K562 (cell line): ENCODE measurements at regions not wholly inside any gene's neighbourhood (a gene's known extent, or its start where the extent isn't known, plus 50 kb on each side); places are given as distances from the start of the nearest gene placed in this dataset.

Experiments used
- ATAC-seq: fragments of 200-7000 bp; cut with Tn5 transposase; 3 replicates; pipeline ENCODE4 v1.9.1; 2020; ENCODE audit warnings: moderate library complexity
- BruUV-seq: library from RNA; stranded (reverse); fragments of 400-500 nt; replicated peaks from 2 replicates; lab custom pipeline; 2021; lab: Mats Ljungman, UMichigan
- CTCF ChIA-PET: fragments of 300-600 bp; formaldehyde crosslinking; extraction: SDS; loops from one replicate; lab custom pipeline; 2021; ENCODE audit warnings: low intra/inter-chr PET ratio; lab: Yijun Ruan, JAX
- POLR2A ChIA-PET: fragments of 300-600, 350-650 bp; sonication (Branson Sonifier 250); formaldehyde crosslinking; extraction: SDS; loops from one replicate; lab custom pipeline; 2021; ENCODE audit warnings: antibody characterized with exemption, inconsistent platforms; lab: Yijun Ruan, JAX
- DNase-seq, 4 experiments: peaks; one replicate each; pipeline versions ENCODE4 v3.0.0 to v3.0.0-alpha.2; 2011 to 2018; ENCODE audit warnings: low spot score in 3 of 4, mixed read lengths in 3 of 4; ENCODE audit errors: extremely low read depth in 1 of 4
- FAIRE-seq: peaks from 2 replicates; lab custom pipeline; 2011; peaks lifted over from hg19 to GRCh38; lab: Jason Lieb, UNC
- H2AFZ ChIP-seq: 2 replicates; pipeline ENCODE4 v1.6.0; 2011; ENCODE audit warnings: low read depth, low read length, control low read depth, inconsistent platforms
- H3K27ac ChIP-seq: fragments of 200-600 bp; 3 replicates; pipeline ENCODE4 v1.8.0; 2011; ENCODE audit warnings: low read depth, mild to moderate bottlenecking, control low read depth, inconsistent platforms, low read length, moderate library complexity, mixed read lengths; ENCODE audit errors: extremely low read depth
- H3K27me3 ChIP-seq, 2 experiments: fragments of 300-600 bp in 1 of 2; 2 replicates in 1 of 2; 3 replicates in 1 of 2; pipeline versions ENCODE4 v1.6.0 to v1.8.0; 2011; ENCODE audit warnings: inconsistent platforms in 2 of 2, low read length in 2 of 2, mild to moderate bottlenecking in 1 of 2, mixed read lengths in 1 of 2, moderate library complexity in 1 of 2; ENCODE audit not compliant: control insufficient read depth in 2 of 2, insufficient read depth in 2 of 2
- H3K36me3 ChIP-seq: fragments of 300-600 bp; 3 replicates; pipeline ENCODE4 v1.8.0; 2011; ENCODE audit warnings: mild to moderate bottlenecking, low read length, inconsistent platforms; ENCODE audit not compliant: control insufficient read depth, insufficient read depth
- H3K4me1 ChIP-seq, 2 experiments: fragments of 200-600 bp in 1 of 2; replicated peaks in 1 of 2; 2 replicates in 1 of 2; 3 replicates in 1 of 2; pipeline versions ENCODE4 v1.5.1 to v1.8.0; 2011; ENCODE audit warnings: inconsistent platforms in 2 of 2, low read length in 2 of 2, mild to moderate bottlenecking in 1 of 2, mixed read lengths in 1 of 2, moderate library complexity in 1 of 2; ENCODE audit not compliant: control insufficient read depth in 2 of 2, insufficient read depth in 2 of 2
- H3K4me2 ChIP-seq: 2 replicates; pipeline ENCODE4 v1.6.1; 2011; ENCODE audit warnings: low read length, control low read depth, inconsistent platforms, mixed read lengths; ENCODE audit not compliant: insufficient read depth
- H3K4me3 ChIP-seq: fragments of 200-600 bp; sonication (generic), shearing (Covaris generic); 2 replicates; pipeline ENCODE4 v1.5.1; 2016; ENCODE audit warnings: control low read depth, inconsistent platforms
- H3K79me2 ChIP-seq: fragments of 200-600 bp; 3 replicates; pipeline ENCODE4 v1.8.0; 2011; ENCODE audit warnings: low read length, inconsistent platforms; ENCODE audit not compliant: control insufficient read depth, insufficient read depth
- H3K9ac ChIP-seq, 2 experiments: 2 replicates each; pipeline versions ENCODE4 v1.6.0 to v1.6.1; 2011; ENCODE audit warnings: low read depth in 2 of 2, low read length in 2 of 2, control low read depth in 1 of 2, inconsistent platforms in 1 of 2, mild to moderate bottlenecking in 1 of 2, mixed read lengths in 1 of 2; ENCODE audit not compliant: insufficient read depth in 1 of 2
- H3K9me1 ChIP-seq: one replicate; pipeline ENCODE4 v1.6.0; 2011; ENCODE audit warnings: inconsistent platforms, mild to moderate bottlenecking, low read length, moderate library complexity; ENCODE audit not compliant: control insufficient read depth, insufficient read depth
- H3K9me3 ChIP-seq: replicated peaks from 2 replicates; pipeline ENCODE4 v1.5.1; 2011; ENCODE audit warnings: low read depth, low read length, inconsistent platforms; ENCODE audit not compliant: control insufficient read depth, insufficient read depth
- H4K20me1 ChIP-seq: replicated peaks from 2 replicates; pipeline ENCODE4 v1.6.1; 2011; ENCODE audit warnings: low read length, inconsistent platforms, mixed read lengths; ENCODE audit not compliant: control insufficient read depth, insufficient read depth
- ADNP ChIP-seq: fragments of 200-800 bp; sonication (Bioruptor generic); IDR thresholded peaks from 2 replicates; pipeline ENCODE4 v1.6.1; 2016; ENCODE audit warnings: missing genetic modification characterization, missing compliant biosample characterization
- BRD4 ChIP-seq: fragments of 200-600 bp; sonication (generic); IDR thresholded peaks from 2 replicates; pipeline ENCODE4 v1.6.1; 2017; ENCODE audit warnings: inconsistent platforms
- FOXA3 ChIP-seq, 2 experiments: fragments of 450-650 bp in 1 of 2; sonication (generic) in 1 of 2; formaldehyde crosslinking; IDR thresholded peaks in 1 of 2; conservative IDR thresholded peaks in 1 of 2; 2 replicates each; pipeline versions ENCODE4 v1.4.0 to v1.8.0; 2020 to 2022; ENCODE audit warnings: mild to moderate bottlenecking in 2 of 2, missing genetic modification reagents in 1 of 2
- HNRNPUL1 ChIP-seq: fragments of 200-400 bp; formaldehyde crosslinking; IDR thresholded peaks from 2 replicates; pipeline ENCODE4 v1.6.1; 2017; ENCODE audit warnings: low read length
- KAT2B ChIP-seq: IDR thresholded peaks from one replicate; pipeline ENCODE4 v1.6.1; 2012; ENCODE audit warnings: low read depth, mild to moderate bottlenecking, control low read depth, inconsistent platforms, low read length, moderate library complexity
- RBM25 ChIP-seq: fragments of 200-400 bp; formaldehyde crosslinking; IDR thresholded peaks from 2 replicates; pipeline ENCODE4 v1.6.1; 2018; ENCODE audit warnings: low read length, low read depth, moderate library complexity; ENCODE audit not compliant: severe bottlenecking
- SRSF3 ChIP-seq: fragments of 200-400 bp; formaldehyde crosslinking; IDR thresholded peaks from 2 replicates; pipeline ENCODE4 v1.6.1; 2016; ENCODE audit warnings: mild to moderate bottlenecking, low read length, moderate library complexity; ENCODE audit not compliant: insufficient read depth
- ZNF12 ChIP-seq: sonication (generic); formaldehyde crosslinking; IDR thresholded peaks from 2 replicates; pipeline ENCODE4 v1.4.0; 2020; ENCODE audit warnings: mild to moderate bottlenecking, missing genetic modification reagents
- WGBS: fragments of 100-300 bp; shearing (Covaris generic); methylation state at CpG from one replicate; pipeline ENCODE4 v1.1.6; 2016; ENCODE audit warnings: low coverage, mixed read lengths; ENCODE audit not compliant: insufficient coverage; ENCODE audit errors: missing lambda C conversion rate; 5-methylcytosine and 5-hydroxymethylcytosine counted together
- in situ Hi-C: fragments of 300-500 bp; cut with MboI; formaldehyde crosslinking; loops from 4 replicates; pipeline ENCODE4 v1.15.0; 2018; ENCODE audit warnings: inconsistent platforms, mixed read lengths
- intact Hi-C: fragments of 100-400 bp; cut with micrococcal nuclease; formaldehyde crosslinking; loops from 2 replicates; pipeline ENCODE4 v1.14.2; 2022

DNA sequence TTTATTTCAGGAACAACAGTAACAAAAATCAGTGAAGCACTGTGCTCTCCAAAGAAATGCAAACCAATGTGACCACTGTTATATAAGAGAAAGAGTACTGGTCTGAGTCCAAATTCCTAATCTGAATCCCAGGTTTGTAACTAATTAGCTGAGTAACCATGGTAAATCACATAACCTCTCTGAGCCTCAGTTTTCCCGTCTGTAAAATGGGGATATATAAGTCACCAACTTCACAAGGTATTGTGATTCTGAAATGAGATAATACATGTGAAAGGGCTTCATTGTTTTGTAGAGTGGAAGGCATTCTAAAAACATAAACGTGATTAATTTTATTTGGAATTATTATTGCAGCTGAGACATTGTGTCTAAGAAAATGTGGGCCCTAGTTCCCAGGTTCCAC, 91.3 kb upstream of the YPEL5 start:
- H3K4me2 ChIP-seq: no peak overlapping the region
- no peak overlapping the region for H2AFZ ChIP-seq
- no peak overlapping the region for H3K9ac ChIP-seq
- ATAC-seq (no peak), DNase-seq (no peak)
- no peaks in the 10 kb centered on the region for H3K9me1 ChIP-seq
- H3K27ac ChIP-seq: no peak overlapping the region
- no peaks in the 10 kb centered on the region for H3K4me1 ChIP-seq
- H3K27me3 ChIP-seq: peaks cover 0 to 7% of the 10 kb centered on the region in 2 experiments; a peak in 1 of 5 replicates
- WGBS: 0% methylated on average over 2 of the region's 2 CpGs
- H4K20me1 ChIP-seq: no peaks in the 10 kb centered on the region
- no peaks in the 10 kb centered on the region for H3K36me3 ChIP-seq
- no peaks in the 10 kb centered on the region for H3K79me2 ChIP-seq
- TF ChIP-seq BRD4: no peak
- no peak for TF ChIP-seq ZNF12 (CRISPR knock-in tag)
- no peak for TF ChIP-seq FOXA3 (CRISPR knock-in tag; conservative IDR thresholded peaks at IDR 0.05 in 1 of 2, IDR thresholded peaks at IDR 0.05 in 1 of 2)
- TF ChIP-seq SRSF3: no peak
- 0 out of 2 replicates have a peak, but pooled peaks have one; percentile 35 for TF ChIP-seq ADNP (tag)
- no peak for TF ChIP-seq HNRNPUL1
- TF ChIP-seq RBM25: peak; percentile 79
- TF ChIP-seq KAT2B: no peak
- TF ChIP-seq, all 486 proteins: peak for 2
- ChIA-PET POLR2A (no interaction called here), CTCF (no interaction called here)
- Histone ChIP-seq H3K4me3 (no peak overlapping the region), H3K9me3 (no peaks in the 10 kb centered on the region)
- in situ Hi-C loops (loop anchor here (25.0 kb wide), 1 partner anchor 1093 kb away; no protein-coding TSS in a partner anchor), intact Hi-C loops (no loop called here)
- no peak for FAIRE-seq
- BruUV-seq: no TSS peak
